UCSD-AML1 (cell line): ENCODE measurements at regions not wholly inside any gene's neighbourhood (a gene's known extent, or its start where the extent isn't known, plus 50 kb on each side); places are given as distances from the start of the nearest gene placed in this dataset.
"Not testable (repeated sequence)": the region's sequence is repeated elsewhere in the genome, so short reads cannot be mapped to it uniquely, and the experiment has no call there.

Experiments
- DNase-seq: peaks from one replicate; lab custom pipeline; 2025; ENCODE audit not compliant: unreplicated experiment; lab: John Stamatoyannopoulos, UW

GRCh38 chr2:144748443-144748842 lies 228.5 kb upstream of the ZEB2 start:
- no peak for DNase-seq

GRCh38 chr2:144747571-144747970 lies 227.7 kb upstream of the ZEB2 start:
- DNase-seq: no peak

- DNase-seq: peak; percentile 14
Measured at GRCh38 chr2:144745424-144745823, 225.5 kb upstream of the ZEB2 start.

GRCh38 chr2:144738749-144739148 lies 218.8 kb upstream of the ZEB2 start:
- DNase-seq: no peak

GRCh38 chr2:144730711-144731110 lies 210.8 kb upstream of the ZEB2 start:
- DNase-seq: no peak

GRCh38 chr2:144724460-144724859 lies 204.5 kb upstream of the ZEB2 start:
- DNase-seq: not testable (repeated sequence)

- DNase-seq: no peak
Measured at GRCh38 chr2:144718376-144718775, 198.5 kb upstream of the ZEB2 start.

GRCh38 chr2:144715992-144716391 lies 196.1 kb upstream of the ZEB2 start:
- DNase-seq: no peak

GRCh38 chr2:144713410-144713809 lies 193.5 kb upstream of the ZEB2 start:
- no peak for DNase-seq

GRCh38 chr2:144712550-144712940 lies 192.6 kb upstream of the ZEB2 start:
- DNase-seq: no peak

- DNase-seq: peak; percentile 2
Measured at GRCh38 chr2:144711630-144712549, 192.0 kb upstream of the ZEB2 start.

GRCh38 chr2:144711084-144711483 lies 191.2 kb upstream of the ZEB2 start:
- no peak for DNase-seq

GRCh38 chr2:144708626-144709025 lies 188.7 kb upstream of the ZEB2 start:
- DNase-seq: no peak

- DNase-seq: no peak
Measured at GRCh38 chr2:144707736-144708326, 187.9 kb upstream of the ZEB2 start.

- no peak for DNase-seq
Measured at GRCh38 chr2:144706647-144707046, 186.7 kb upstream of the ZEB2 start.

GRCh38 chr2:144705328-144706245 lies 185.7 kb upstream of the ZEB2 start:
- no peak for DNase-seq

GRCh38 chr2:144704709-144705095 lies 184.8 kb upstream of the ZEB2 start:
- no peak for DNase-seq

- DNase-seq: peak; percentile 51
Measured at GRCh38 chr2:144703852-144704708, 184.2 kb upstream of the ZEB2 start.

GRCh38 chr2:144702051-144702450 lies 182.1 kb upstream of the ZEB2 start:
- DNase-seq: peak; percentile 4

GRCh38 chr2:144701259-144701658 lies 181.3 kb upstream of the ZEB2 start:
- no peak for DNase-seq
